GM19372 (cell line): ENCODE measurements at regions not wholly inside any gene's neighbourhood (a gene's known extent, or its start where the extent isn't known, plus 50 kb on each side); places are given as distances from the start of the nearest gene placed in this dataset.

Source experiments
- ATAC-seq: cut with Tn5 transposase; IDR thresholded peaks from one replicate; pipeline ENCODE4 v1.9.1; 2021; ENCODE audit warnings: mild to moderate bottlenecking, low read depth, moderate library complexity; ENCODE audit not compliant: unreplicated experiment

- no peak for ATAC-seq
Measured at GRCh38 chr4:132958457-132959263, 190.4 kb upstream of the PCDH10 start.

GRCh38 chr4:132981611-132982010 is 167.5 kb upstream of the PCDH10 start:
- no peak for ATAC-seq

GRCh38 chr4:132982151-132982550 is 166.9 kb upstream of the PCDH10 start:
- ATAC-seq, result no peak

GRCh38 chr4:132991111-132991510 is 158.0 kb upstream of the PCDH10 start:
- no peak for ATAC-seq

- ATAC-seq, result no peak
Measured at GRCh38 chr4:132992686-132993085, 156.4 kb upstream of the PCDH10 start.

- ATAC-seq, result no peak
Measured at GRCh38 chr4:132998585-132999230, 150.4 kb upstream of the PCDH10 start.

GRCh38 chr4:133000012-133000411 is 149.1 kb upstream of the PCDH10 start:
- no peak for ATAC-seq

GRCh38 chr4:133003169-133003568 is 145.9 kb upstream of the PCDH10 start:
- ATAC-seq, result no peak

- no peak for ATAC-seq
Measured at GRCh38 chr4:133014473-133015135, 134.5 kb upstream of the PCDH10 start.

GRCh38 chr4:133045288-133045687 is 103.8 kb upstream of the PCDH10 start:
- no peak for ATAC-seq

GRCh38 chr4:133046156-133046555 is 102.9 kb upstream of the PCDH10 start:
- ATAC-seq, result no peak

GRCh38 chr4:133058701-133059100 is 90.4 kb upstream of the PCDH10 start:
- no peak for ATAC-seq

- no peak for ATAC-seq
Measured at GRCh38 chr4:133059117-133059516, 90.0 kb upstream of the PCDH10 start.

GRCh38 chr4:133062851-133063250 is 86.2 kb upstream of the PCDH10 start:
- no peak for ATAC-seq

- no peak for ATAC-seq
Measured at GRCh38 chr4:133068083-133068482, 81.0 kb upstream of the PCDH10 start.

- no peak for ATAC-seq
Measured at GRCh38 chr4:133081246-133081645, 67.8 kb upstream of the PCDH10 start.

- no peak for ATAC-seq
Measured at GRCh38 chr4:133084421-133084820, 64.7 kb upstream of the PCDH10 start.

- no peak for ATAC-seq
Measured at GRCh38 chr4:133095591-133095990, 53.5 kb upstream of the PCDH10 start.

GRCh38 chr4:133096972-133097371 is 52.1 kb upstream of the PCDH10 start:
- ATAC-seq, result no peak
